Breast epithelium (tissue), 3 donors: ENCODE measurements at regions not wholly inside any gene's neighbourhood (a gene's known extent, or its start where the extent isn't known, plus 50 kb on each side); places are given as distances from the start of the nearest gene placed in this dataset.

Experiments used
- POLR2A ChIP-seq: fragments of 450-650 bp; IDR thresholded peaks from one replicate; pipeline ENCODE4 v1.6.1; 2016; ENCODE audit warnings: antibody characterized with exemption, mild to moderate bottlenecking, moderate library complexity
- TF ChIP-seq, protein P1 (sequence below), 3 donors: fragments of 450-650 bp; IDR thresholded peaks; one replicate each; pipeline ENCODE4 v1.5.1; 2016 to 2017; ENCODE audit warnings: antibody characterized with exemption in 3 of 3, mild to moderate bottlenecking in 3 of 3, moderate library complexity in 3 of 3

- no peak for TF ChIP-seq POLR2A
- TF ChIP-seq, protein P1, sequence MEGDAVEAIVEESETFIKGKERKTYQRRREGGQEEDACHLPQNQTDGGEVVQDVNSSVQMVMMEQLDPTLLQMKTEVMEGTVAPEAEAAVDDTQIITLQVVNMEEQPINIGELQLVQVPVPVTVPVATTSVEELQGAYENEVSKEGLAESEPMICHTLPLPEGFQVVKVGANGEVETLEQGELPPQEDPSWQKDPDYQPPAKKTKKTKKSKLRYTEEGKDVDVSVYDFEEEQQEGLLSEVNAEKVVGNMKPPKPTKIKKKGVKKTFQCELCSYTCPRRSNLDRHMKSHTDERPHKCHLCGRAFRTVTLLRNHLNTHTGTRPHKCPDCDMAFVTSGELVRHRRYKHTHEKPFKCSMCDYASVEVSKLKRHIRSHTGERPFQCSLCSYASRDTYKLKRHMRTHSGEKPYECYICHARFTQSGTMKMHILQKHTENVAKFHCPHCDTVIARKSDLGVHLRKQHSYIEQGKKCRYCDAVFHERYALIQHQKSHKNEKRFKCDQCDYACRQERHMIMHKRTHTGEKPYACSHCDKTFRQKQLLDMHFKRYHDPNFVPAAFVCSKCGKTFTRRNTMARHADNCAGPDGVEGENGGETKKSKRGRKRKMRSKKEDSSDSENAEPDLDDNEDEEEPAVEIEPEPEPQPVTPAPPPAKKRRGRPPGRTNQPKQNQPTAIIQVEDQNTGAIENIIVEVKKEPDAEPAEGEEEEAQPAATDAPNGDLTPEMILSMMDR (IDR thresholded peaks at IDR 0.05), result no peak
These were observed 86.2 kb upstream of the RESF1 start for GRCh38 chr12:31872831-31873604.
